PC-9 (cell line): ENCODE measurements at regions not wholly inside any gene's neighbourhood (a gene's known extent, or its start where the extent isn't known, plus 50 kb on each side); places are given as distances from the start of the nearest gene placed in this dataset.

Experiments used
- EZH2 ChIP-seq: fragments of 200-600 bp; sonication (generic); IDR thresholded peaks from 2 replicates; pipeline ENCODE4 v1.8.0; 2017; ENCODE audit warnings: antibody characterized with exemption, low read depth
- TF ChIP-seq, protein P1 (sequence below): fragments of 200-600 bp; sonication (generic); conservative IDR thresholded peaks from 2 replicates; pipeline ENCODE4 v1.6.1; 2017; ENCODE audit warnings: mixed run types, antibody characterized with exemption, mild to moderate bottlenecking, moderate library complexity

- TF ChIP-seq, protein P1, sequence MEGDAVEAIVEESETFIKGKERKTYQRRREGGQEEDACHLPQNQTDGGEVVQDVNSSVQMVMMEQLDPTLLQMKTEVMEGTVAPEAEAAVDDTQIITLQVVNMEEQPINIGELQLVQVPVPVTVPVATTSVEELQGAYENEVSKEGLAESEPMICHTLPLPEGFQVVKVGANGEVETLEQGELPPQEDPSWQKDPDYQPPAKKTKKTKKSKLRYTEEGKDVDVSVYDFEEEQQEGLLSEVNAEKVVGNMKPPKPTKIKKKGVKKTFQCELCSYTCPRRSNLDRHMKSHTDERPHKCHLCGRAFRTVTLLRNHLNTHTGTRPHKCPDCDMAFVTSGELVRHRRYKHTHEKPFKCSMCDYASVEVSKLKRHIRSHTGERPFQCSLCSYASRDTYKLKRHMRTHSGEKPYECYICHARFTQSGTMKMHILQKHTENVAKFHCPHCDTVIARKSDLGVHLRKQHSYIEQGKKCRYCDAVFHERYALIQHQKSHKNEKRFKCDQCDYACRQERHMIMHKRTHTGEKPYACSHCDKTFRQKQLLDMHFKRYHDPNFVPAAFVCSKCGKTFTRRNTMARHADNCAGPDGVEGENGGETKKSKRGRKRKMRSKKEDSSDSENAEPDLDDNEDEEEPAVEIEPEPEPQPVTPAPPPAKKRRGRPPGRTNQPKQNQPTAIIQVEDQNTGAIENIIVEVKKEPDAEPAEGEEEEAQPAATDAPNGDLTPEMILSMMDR, result no peak
- TF ChIP-seq EZH2, result no peak
Measured at GRCh38 chr9:24011009-24011717, 185.1 kb upstream of the ELAVL2 start.
